GM18868 (cell line): ENCODE measurements at regions not wholly inside any gene's neighbourhood (a gene's known extent, or its start where the extent isn't known, plus 50 kb on each side); places are given as distances from the start of the nearest gene placed in this dataset.

Experiments used
- ATAC-seq: cut with Tn5 transposase; IDR thresholded peaks from one replicate; pipeline ENCODE4 v1.9.1; 2021; ENCODE audit warnings: mild to moderate bottlenecking, moderate library complexity; ENCODE audit not compliant: unreplicated experiment

DNA sequence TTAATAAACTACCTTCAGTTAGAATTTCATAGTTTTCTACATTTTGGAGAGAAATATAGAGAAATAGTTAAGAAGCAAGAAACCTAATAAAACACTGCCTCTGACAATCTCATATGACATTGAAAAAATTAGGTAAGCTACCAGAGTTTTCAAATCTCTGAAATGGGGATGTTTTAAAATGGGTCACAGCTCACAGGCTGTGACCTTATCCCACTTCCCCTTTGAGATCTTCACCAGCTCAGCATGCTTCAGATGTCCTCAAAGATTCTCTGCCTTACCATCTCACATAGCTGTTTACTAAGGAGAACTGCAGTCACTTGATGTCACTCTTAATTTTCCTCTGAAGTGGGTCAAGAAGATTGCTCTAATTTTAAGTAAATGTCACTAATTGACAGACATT, 717.8 kb downstream of the JRKL start:
- peak; percentile 57 for ATAC-seq

GRCh38 chr11:97109078-97109477, 719.3 kb downstream of the JRKL start:
- ATAC-seq, result peak; percentile 63

GRCh38 chr11:97110376-97110775, 720.6 kb downstream of the JRKL start:
- ATAC-seq, result no peak

DNA sequence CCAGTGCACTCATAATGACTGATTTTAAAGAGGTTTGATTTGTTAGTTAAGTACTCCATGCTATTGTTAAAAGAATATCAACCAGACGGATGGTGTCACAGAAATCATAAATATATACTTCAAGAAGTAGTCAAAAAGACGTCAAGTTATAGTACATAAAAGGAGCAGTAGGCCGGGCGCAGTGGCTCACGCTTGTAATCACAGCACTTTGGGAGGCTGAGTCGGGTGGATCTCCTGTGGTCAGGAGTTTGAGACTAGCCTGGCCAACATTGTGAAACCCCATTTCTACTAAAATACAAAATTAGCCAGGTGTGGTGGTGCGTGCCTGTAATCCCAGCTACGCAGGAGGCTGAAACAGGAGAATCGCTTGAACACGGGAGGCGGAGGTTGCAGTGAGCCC, 721.7 kb downstream of the JRKL start:
- no peak for ATAC-seq

GRCh38 chr11:97118614-97119200, 728.9 kb downstream of the JRKL start:
- no peak for ATAC-seq

DNA sequence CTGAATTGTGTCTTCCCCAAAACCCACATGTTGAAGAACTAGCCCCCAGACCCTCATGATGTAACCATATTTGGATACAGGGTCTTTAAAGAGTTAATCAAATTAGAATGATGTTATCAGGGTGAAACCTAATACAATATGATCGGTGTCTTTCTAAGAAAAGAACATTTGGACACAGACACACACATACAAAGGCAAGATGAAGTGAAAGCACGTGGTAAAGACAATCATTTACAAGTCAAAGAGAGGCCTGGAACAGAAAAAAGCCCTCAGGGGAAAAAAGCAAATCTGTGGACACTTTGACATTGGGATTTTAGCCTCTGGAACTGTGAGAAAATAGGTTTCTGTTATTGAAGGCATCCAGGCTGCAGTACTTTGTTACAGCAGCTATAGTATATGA, 733.4 kb downstream of the JRKL start:
- no peak for ATAC-seq

DNA sequence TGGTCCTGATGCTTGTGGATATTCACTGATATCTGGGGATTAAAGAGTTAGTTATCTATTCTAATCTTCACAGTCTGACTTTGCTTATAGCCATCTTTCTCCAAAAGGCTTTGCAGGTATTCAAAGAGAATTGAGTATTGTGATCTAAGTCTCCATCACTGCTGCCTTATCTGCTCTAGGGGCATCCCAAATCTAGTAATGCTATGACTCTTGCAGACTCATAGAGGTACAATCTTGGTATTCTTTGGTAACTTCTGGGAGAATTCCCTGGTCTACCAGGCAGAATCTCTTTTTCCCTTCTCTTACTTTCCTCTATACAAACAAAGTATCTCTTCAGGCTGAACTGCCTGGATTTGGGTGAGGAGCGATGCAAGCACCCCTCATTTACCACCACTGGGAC, 746.3 kb downstream of the JRKL start:
- ATAC-seq, result peak; percentile 65

DNA sequence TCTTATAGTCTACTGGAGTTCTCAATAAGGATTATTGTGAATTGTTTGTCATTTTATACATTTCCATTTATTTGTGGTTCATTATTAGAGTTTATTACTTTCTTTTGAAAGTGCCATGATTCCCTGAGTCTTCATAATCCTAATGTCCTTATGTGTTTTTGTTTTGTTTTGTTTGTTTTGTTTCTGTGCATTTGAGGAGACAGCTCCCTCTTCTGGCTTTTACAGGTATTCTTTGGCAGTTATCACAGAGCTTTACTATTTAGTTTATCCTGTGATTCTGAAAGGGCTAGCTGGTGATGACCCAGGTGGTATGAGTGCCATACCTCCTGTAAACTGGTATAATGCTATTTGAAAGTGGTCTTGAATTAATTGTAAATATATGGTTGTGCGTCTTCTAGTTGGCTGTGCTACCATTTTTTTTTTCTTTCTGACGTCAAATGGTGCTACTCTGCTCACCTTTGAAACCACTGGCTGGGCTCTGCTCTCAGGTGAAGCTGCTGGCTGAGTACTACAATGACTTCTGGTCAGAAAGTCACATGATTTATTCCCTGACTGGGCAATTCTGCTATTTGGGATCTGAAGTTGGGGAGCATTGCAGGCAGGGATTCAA, 751.2 kb downstream of the JRKL start:
- ATAC-seq, result no peak

GRCh38 chr11:97143463-97143862, 753.6 kb downstream of the JRKL start:
- no peak for ATAC-seq

- no peak for ATAC-seq
These were observed 759.9 kb downstream of the JRKL start for GRCh38 chr11:97149741-97150140.

- no peak for ATAC-seq
These were observed 767.5 kb downstream of the JRKL start for GRCh38 chr11:97157221-97157740.

- ATAC-seq, result no peak
These were observed 768.4 kb downstream of the JRKL start for GRCh38 chr11:97158243-97158642.

GRCh38 chr11:97163631-97164191, 773.9 kb downstream of the JRKL start:
- ATAC-seq, result no peak

DNA sequence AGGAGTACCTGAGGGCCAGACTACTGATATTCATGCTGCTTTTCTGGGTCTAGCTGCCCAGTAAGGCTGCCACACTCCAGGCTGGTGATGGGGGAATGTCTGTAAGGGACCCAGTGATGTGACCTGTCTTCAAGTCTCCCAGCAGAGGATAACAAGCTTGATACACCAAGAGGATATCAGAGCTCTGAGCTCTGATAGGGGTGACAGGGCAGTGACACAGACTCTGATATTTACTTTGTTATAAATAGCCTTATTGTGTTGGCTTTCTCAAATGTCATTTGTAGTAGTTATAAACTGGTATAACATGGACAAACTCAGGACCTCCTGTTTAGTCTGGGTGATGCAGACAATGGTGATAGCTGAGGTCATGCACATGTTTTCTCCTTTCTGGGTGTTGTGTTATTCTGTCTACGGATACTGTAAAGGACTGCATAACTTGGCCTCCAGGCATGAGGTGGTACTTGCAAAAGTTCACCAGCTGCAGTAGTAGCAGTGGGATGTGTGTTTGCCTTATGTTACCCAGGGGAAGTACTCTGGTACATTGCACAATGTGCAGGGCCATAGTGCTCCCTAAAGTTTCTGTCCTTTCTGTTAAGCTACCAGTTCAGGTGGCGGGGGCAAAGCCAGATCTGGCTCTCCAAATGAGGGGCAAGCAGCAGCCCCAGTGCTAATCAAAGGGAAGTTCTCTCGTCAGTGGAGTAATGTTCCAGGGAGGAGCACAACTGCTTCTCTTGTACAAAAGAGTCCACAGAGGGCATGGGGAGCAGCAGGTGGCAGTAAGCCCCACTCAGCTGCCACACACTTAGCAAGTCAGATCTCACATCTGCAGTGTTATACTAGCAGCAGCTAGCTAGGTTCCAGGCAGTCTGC, 812.2 kb downstream of the JRKL start:
- no peak for ATAC-seq

GRCh38 chr11:97202613-97203292, 812.9 kb downstream of the JRKL start:
- ATAC-seq, result no peak

GRCh38 chr11:97218011-97218410, 828.2 kb downstream of the JRKL start:
- ATAC-seq, result no peak

DNA sequence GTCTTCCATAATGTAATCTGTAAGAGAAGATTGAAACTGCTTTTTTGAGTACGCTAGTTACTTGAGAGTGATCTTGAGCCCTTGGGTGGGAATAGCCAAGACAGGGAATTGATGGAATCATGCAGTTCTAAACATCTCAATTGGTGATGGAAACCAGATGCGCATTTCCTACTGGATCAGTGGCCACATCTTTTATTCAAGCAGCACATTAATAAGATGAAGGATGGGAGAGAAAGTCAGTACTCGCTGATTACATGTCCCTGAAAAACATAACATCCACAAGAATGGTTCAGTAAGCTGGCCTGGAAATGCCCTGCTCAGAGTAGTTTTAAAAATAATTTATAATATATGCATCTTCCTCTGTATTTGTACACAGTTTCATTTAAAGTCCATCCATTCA, 833.8 kb downstream of the JRKL start:
- ATAC-seq, result no peak

GRCh38 chr11:97224396-97224795, 834.6 kb downstream of the JRKL start:
- no peak for ATAC-seq

DNA sequence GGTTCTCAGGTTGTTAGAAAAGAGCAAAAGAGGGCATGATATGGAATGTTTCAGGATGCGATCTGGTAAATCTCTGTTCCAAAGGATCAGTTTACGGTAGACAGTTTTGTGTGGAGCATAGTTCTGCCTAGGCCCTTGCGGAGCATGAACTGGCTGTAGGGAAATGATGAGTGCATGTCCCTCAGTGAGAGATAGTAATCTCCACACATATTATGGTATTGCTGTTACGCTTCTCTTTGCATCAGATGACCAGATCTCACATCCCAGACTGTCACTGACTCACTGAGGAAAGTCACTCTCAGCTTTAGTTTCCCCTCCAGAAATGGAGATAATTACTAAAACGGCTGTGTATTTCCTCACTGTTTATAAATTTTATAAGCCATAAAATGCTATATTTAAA, 836.0 kb downstream of the JRKL start:
- ATAC-seq, result no peak

DNA sequence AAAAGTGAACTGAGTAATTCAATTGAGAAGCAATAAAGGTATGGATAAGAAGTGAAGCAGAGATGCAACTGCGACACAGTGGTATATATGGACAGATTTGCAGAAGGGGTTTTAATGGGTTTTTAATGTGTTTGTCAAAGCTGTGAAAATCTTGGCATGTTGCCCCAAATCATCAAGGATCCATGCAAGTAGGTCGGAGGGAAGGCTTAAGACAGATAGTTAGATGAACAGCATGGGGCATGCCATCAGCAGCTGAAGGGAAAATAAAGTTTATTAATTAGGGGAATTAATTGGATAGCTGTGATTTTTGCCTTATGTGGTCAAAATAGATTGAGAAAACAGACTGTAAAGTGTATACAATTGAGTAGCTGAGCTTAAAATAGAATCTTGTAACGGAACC, 840.1 kb downstream of the JRKL start:
- no peak for ATAC-seq

- ATAC-seq, result no peak
These were observed 841.4 kb downstream of the JRKL start for GRCh38 chr11:97231231-97231630.
